HFFc6 (cell line): ENCODE measurements at regions not wholly inside any gene's neighbourhood (a gene's known extent, or its start where the extent isn't known, plus 50 kb on each side); places are given as distances from the start of the nearest gene placed in this dataset.

ENCODE experiments used
- DNase-seq: peaks from one replicate; pipeline ENCODE4 v3.0.0-alpha.2; 2018
- H3K27ac Mint-ChIP-seq: 2 replicates; pipeline ENCODE4 v1.8.0; 2020; ENCODE audit warnings: mild to moderate bottlenecking, mixed read lengths
- H3K27me3 Mint-ChIP-seq: 2 replicates; pipeline ENCODE4 v1.8.0; 2021; ENCODE audit warnings: mild to moderate bottlenecking, moderate library complexity, mixed read lengths; ENCODE audit not compliant: insufficient read depth
- H3K36me3 Mint-ChIP-seq: 2 replicates; pipeline ENCODE4 v1.8.0; 2021; ENCODE audit warnings: low read depth, mixed read lengths
- H3K4me1 Mint-ChIP-seq: 2 replicates; pipeline ENCODE4 v1.8.0; 2020; ENCODE audit warnings: low read depth, mixed read lengths
- H3K4me3 Mint-ChIP-seq: 2 replicates; pipeline ENCODE4 v1.8.0; 2020; ENCODE audit warnings: mild to moderate bottlenecking, moderate library complexity, mixed read lengths
- H3K9me3 Mint-ChIP-seq: 2 replicates; pipeline ENCODE4 v1.8.0; 2020; ENCODE audit warnings: mild to moderate bottlenecking, mixed read lengths
- TF ChIP-seq, protein P1 (sequence below): fragments of 200-600 bp; sonication (generic); IDR thresholded peaks from 2 replicates; pipeline ENCODE4 v1.5.0; 2021; ENCODE audit warnings: antibody characterized with exemption, mild to moderate bottlenecking

DNA sequence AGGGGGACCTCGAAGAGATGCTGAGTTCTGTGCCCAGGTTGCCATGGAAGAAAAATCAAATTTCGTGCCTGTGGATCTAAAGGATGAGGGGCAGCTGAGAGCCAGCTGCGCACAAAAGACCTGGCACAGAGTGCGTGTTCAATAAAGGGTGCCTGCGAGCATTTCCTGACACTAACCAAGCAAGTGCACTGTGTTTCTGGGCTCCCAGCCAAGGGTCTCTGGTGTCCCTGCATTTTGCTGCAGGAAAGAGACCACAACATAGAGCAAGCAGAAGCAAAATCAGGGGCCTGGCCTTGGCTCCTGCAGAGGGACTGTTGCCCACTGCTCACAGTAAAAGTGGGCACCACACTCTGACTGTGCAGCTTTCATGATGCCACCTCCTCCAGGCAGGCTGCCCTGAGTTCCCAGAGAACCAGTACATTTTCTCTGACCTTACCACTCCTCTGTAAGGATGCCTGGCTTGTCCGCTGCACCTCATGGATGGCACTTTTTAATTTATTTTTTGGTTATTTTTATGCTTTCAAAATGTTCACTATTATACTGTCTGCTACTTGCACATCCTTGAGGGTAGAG, 70.8 kb upstream of the GPR12 start:
- Mint-ChIP-seq H3K4me3 (no peak overlapping the region), H3K27ac (no peak overlapping the region), H3K27me3 (peaks cover 15% of the 10 kb centered on the region), H3K9me3 (no peaks in the 10 kb centered on the region), H3K36me3 (no peaks in the 10 kb centered on the region), H3K4me1 (no peaks in the 10 kb centered on the region)
- no peak for DNase-seq
- TF ChIP-seq, protein P1, sequence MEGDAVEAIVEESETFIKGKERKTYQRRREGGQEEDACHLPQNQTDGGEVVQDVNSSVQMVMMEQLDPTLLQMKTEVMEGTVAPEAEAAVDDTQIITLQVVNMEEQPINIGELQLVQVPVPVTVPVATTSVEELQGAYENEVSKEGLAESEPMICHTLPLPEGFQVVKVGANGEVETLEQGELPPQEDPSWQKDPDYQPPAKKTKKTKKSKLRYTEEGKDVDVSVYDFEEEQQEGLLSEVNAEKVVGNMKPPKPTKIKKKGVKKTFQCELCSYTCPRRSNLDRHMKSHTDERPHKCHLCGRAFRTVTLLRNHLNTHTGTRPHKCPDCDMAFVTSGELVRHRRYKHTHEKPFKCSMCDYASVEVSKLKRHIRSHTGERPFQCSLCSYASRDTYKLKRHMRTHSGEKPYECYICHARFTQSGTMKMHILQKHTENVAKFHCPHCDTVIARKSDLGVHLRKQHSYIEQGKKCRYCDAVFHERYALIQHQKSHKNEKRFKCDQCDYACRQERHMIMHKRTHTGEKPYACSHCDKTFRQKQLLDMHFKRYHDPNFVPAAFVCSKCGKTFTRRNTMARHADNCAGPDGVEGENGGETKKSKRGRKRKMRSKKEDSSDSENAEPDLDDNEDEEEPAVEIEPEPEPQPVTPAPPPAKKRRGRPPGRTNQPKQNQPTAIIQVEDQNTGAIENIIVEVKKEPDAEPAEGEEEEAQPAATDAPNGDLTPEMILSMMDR: no peak

- Mint-ChIP-seq H3K27me3 (peaks cover 10% of the 10 kb centered on the region), H3K36me3 (no peaks in the 10 kb centered on the region), H3K4me1 (no peaks in the 10 kb centered on the region), H3K4me3 (no peak overlapping the region), H3K9me3 (no peaks in the 10 kb centered on the region), H3K27ac (no peak overlapping the region)
- TF ChIP-seq, protein P1: no peak
- DNase-seq: no peak
Measured at GRCh38 chr13:26829716-26830115, 69.1 kb upstream of the GPR12 start.

DNA sequence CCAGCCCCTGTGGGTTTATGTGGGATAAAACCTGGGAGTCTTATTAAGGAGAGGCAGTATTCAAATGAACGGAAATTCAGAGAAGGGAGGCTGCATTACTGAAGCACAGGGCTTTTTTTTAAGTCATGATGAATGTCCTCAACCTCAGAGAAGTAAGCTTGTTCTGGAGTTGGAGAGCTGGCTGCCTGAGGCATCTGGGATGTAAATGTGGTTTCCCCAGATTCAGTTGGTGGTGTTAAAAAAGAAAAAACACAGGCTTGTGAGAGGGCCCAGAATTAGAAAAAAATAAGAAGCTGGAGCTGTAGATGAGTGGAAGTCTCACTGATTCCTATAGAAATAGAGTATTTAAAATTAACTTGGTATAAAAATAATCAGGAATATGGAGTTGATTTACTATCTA, 64.0 kb upstream of the GPR12 start:
- TF ChIP-seq, protein P1: no peak
- no peak overlapping the region for H3K4me3 Mint-ChIP-seq
- no peaks in the 10 kb centered on the region for H3K4me1 Mint-ChIP-seq
- no peaks in the 10 kb centered on the region for H3K36me3 Mint-ChIP-seq
- no peaks in the 10 kb centered on the region for H3K9me3 Mint-ChIP-seq
- H3K27me3 Mint-ChIP-seq: peaks cover 22% of the 10 kb centered on the region
- H3K27ac Mint-ChIP-seq: no peak overlapping the region
- DNase-seq: no peak

DNA sequence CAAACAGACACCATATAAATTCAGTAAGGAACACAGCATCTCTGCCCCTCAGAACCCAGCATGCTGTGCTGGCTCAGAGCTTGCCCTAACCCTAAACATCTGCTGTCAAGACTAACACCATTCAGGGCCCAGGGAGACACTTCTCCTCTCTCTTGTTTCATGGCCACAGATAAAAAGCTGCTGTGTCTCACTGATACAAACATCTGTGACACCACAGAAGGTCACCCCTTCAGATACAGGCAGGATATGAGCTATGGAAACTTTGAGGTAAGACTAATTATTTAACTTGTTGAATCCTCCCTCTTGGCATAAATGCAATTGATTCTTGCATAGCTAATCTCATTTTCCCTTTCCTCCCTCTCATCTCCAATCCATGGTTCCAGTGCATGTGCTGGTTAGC, 61.6 kb upstream of the GPR12 start:
- peaks cover 31% of the 10 kb centered on the region for H3K27me3 Mint-ChIP-seq
- no peak for DNase-seq
- H3K4me3 Mint-ChIP-seq: no peak overlapping the region
- TF ChIP-seq, protein P1: no peak
- no peaks in the 10 kb centered on the region for H3K9me3 Mint-ChIP-seq
- no peaks in the 10 kb centered on the region; the same call in 1 of the 2 replicates for H3K4me1 Mint-ChIP-seq
- no peak overlapping the region for H3K27ac Mint-ChIP-seq
- no peaks in the 10 kb centered on the region for H3K36me3 Mint-ChIP-seq

GRCh38 chr13:26821672-26822071, 61.1 kb upstream of the GPR12 start:
- H3K27ac Mint-ChIP-seq: no peak overlapping the region
- H3K36me3 Mint-ChIP-seq: no peaks in the 10 kb centered on the region
- H3K4me3 Mint-ChIP-seq: no peak overlapping the region
- H3K9me3 Mint-ChIP-seq: no peaks in the 10 kb centered on the region
- TF ChIP-seq, protein P1: no peak
- H3K4me1 Mint-ChIP-seq: no peaks in the 10 kb centered on the region; the same call in 1 of the 2 replicates
- H3K27me3 Mint-ChIP-seq: peaks cover 31% of the 10 kb centered on the region
- no peak for DNase-seq

DNA sequence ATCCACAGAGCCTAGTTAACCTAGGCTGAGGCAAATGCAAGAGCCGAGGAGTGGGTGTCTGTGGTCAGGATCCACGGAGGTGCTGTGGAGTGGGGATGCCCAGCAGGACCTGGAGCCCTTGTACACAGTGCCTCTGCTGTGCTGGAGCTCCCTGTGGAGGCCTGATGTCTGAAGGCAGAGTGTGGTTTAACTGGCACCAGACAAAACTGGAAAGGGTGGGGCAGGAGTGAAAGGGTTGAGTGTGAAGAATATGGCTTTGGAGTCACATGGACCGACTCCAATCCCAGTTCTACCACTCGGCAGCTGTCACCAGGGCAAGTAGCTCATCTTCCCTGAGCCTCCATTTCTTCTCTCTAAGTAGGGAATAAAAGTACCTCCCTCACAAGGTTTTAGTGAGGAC, 60.3 kb upstream of the GPR12 start:
- Mint-ChIP-seq H3K4me1 (no peaks in the 10 kb centered on the region; the same call in 1 of the 2 replicates), H3K27me3 (peaks cover 31% of the 10 kb centered on the region), H3K36me3 (no peaks in the 10 kb centered on the region), H3K9me3 (no peaks in the 10 kb centered on the region), H3K27ac (no peak overlapping the region), H3K4me3 (no peak overlapping the region)
- no peak for DNase-seq
- TF ChIP-seq, protein P1: no peak
